ENCODE measurements at regions not wholly inside any gene's neighbourhood (a gene's known extent, or its start where the extent isn't known, plus 50 kb on each side); places are given as distances from the start of the nearest gene placed in this dataset.
A peak's percentile ranks its signal among the peaks of the same experiment; 100 is the strongest.
"Not testable (repeated sequence)": the region's sequence is repeated elsewhere in the genome, so short reads cannot be mapped to it uniquely, and the experiment has no call there.

GRCh38 chr3:195994343-195994742 is 86.0 kb upstream of the TNK2 start:
- H3K14ac ChIP-seq (ENCODE audit: insufficient read length); H2AK5ac ChIP-seq (ENCODE audit: low read depth, low read length); H4K20me1 ChIP-seq (replicated peaks in 1 of 2; ENCODE audit: control insufficient read depth in 1 of 2, insufficient read depth in 2 of 2, low read length in 2 of 2); H3K56ac ChIP-seq (replicated peaks; ENCODE audit: insufficient read length, low read depth, low read length); H3K4me3 ChIP-seq (ENCODE audit: extremely low read depth in 1 of 4, insufficient read depth in 2 of 4, low read depth in 3 of 4, low read length in 4 of 4); H3K4me2 ChIP-seq (ENCODE audit: insufficient read depth in 1 of 2, low read depth in 2 of 2, low read length in 2 of 2); H3K79me1 ChIP-seq (ENCODE audit: low read depth, low read length); FAIRE-seq; H3K27me3 ChIP-seq (replicated peaks in 1 of 4; ENCODE audit: control insufficient read depth in 3 of 4, extremely low read depth in 1 of 4, insufficient read depth in 3 of 4, low read length in 3 of 4); H2AFZ ChIP-seq (ENCODE audit: low read length); CTCF ChIA-PET (ENCODE audit: partially characterized antibody); H2BK15ac ChIP-seq (ENCODE audit: low read length); H4K91ac ChIP-seq (replicated peaks; ENCODE audit: insufficient read length, low read length); H3K36me3 ChIP-seq (ENCODE audit: control insufficient read depth in 2 of 4, insufficient read depth in 4 of 4, low read length in 3 of 4); H2BK20ac ChIP-seq (ENCODE audit: low read length); H4K8ac ChIP-seq (ENCODE audit: extremely low read depth, insufficient read depth, low read length); H2BK5ac ChIP-seq (ENCODE audit: low read depth, low read length); H3K23me2 ChIP-seq (ENCODE audit: low read depth, low read length); H2BK12ac ChIP-seq (ENCODE audit: low read depth, low read length); H3K23ac ChIP-seq (ENCODE audit: insufficient read length); H4K5ac ChIP-seq (ENCODE audit: insufficient read length, low read depth, low read length); H3K9me3 ChIP-seq (ENCODE audit: insufficient read depth in 2 of 2, low read depth in 1 of 2, low read length in 1 of 2); H3K18ac ChIP-seq (ENCODE audit: extremely low read depth, low read length); H2BK120ac ChIP-seq (replicated peaks; ENCODE audit: low read depth, low read length); H3K79me2 ChIP-seq (ENCODE audit: control insufficient read depth in 1 of 2, insufficient read depth in 2 of 2, low read length in 2 of 2); H3K4ac ChIP-seq (replicated peaks; ENCODE audit: insufficient read length, low read depth, low read length); H3K27ac ChIP-seq (ENCODE audit: low read depth, low read length); H3K4me1 ChIP-seq (replicated peaks in 1 of 4; ENCODE audit: control insufficient read depth in 3 of 4, insufficient read depth in 4 of 4, low read length in 3 of 4); POLR2A ChIA-PET (ENCODE audit: partially characterized antibody); H3K9ac ChIP-seq (replicated peaks in 1 of 4; ENCODE audit: extremely low read depth in 1 of 4, low read depth in 3 of 4, low read length in 3 of 4): not testable (repeated sequence)
- peak in 1 of 2 experiments; percentile 24; a peak in 2 of 4 replicates for TF ChIP-seq RAD21 (IDR thresholded peaks at IDR 0.05 in 1 of 2, conservative IDR thresholded peaks at IDR 0.05 in 1 of 2; ENCODE audit: low read depth in 2 of 2, low read length in 2 of 2)
- peak in 1 of 2 experiments; percentile 69 for DNase-seq (ENCODE audit: low read depth in 1 of 2, low spot score in 2 of 2)
- 28% methylated on average over 9 of the region's 14 CpGs; no CpG with 5 or more reads in 1 of the 2 experiments for WGBS, 2 experiments (ENCODE audit: extremely low coverage in 1 of 2, insufficient coverage in 1 of 2, insufficient read length in 1 of 2, insufficient replicate concordance in 2 of 2, low coverage in 1 of 2, low lambda C conversion rate in 2 of 2, missing lambda C conversion rate in 1 of 2)

GRCh38 chr3:195993671-195994070 is 85.3 kb upstream of the TNK2 start:
- POLR2A ChIA-PET (ENCODE audit: partially characterized antibody); H3K4me3 ChIP-seq (ENCODE audit: extremely low read depth in 1 of 4, insufficient read depth in 2 of 4, low read depth in 3 of 4, low read length in 4 of 4); H2BK120ac ChIP-seq (replicated peaks; ENCODE audit: low read depth, low read length); H2BK15ac ChIP-seq (ENCODE audit: low read length); H4K5ac ChIP-seq (ENCODE audit: insufficient read length, low read depth, low read length); H3K4me2 ChIP-seq (ENCODE audit: insufficient read depth in 1 of 2, low read depth in 2 of 2, low read length in 2 of 2); H3K79me1 ChIP-seq (ENCODE audit: low read depth, low read length); H2BK12ac ChIP-seq (ENCODE audit: low read depth, low read length); DNase-seq (ENCODE audit: low read depth in 1 of 2, low spot score in 2 of 2); H3K9ac ChIP-seq (replicated peaks in 1 of 4; ENCODE audit: extremely low read depth in 1 of 4, low read depth in 3 of 4, low read length in 3 of 4); H3K36me3 ChIP-seq (ENCODE audit: control insufficient read depth in 2 of 4, insufficient read depth in 4 of 4, low read length in 3 of 4); H3K4me1 ChIP-seq (replicated peaks in 1 of 4; ENCODE audit: control insufficient read depth in 3 of 4, insufficient read depth in 4 of 4, low read length in 3 of 4); H3K27ac ChIP-seq (ENCODE audit: low read depth, low read length); H4K20me1 ChIP-seq (replicated peaks in 1 of 2; ENCODE audit: control insufficient read depth in 1 of 2, insufficient read depth in 2 of 2, low read length in 2 of 2); H2AFZ ChIP-seq (ENCODE audit: low read length); H3K79me2 ChIP-seq (ENCODE audit: control insufficient read depth in 1 of 2, insufficient read depth in 2 of 2, low read length in 2 of 2); FAIRE-seq; H3K56ac ChIP-seq (replicated peaks; ENCODE audit: insufficient read length, low read depth, low read length); CTCF ChIA-PET (ENCODE audit: partially characterized antibody); H3K27me3 ChIP-seq (replicated peaks in 1 of 4; ENCODE audit: control insufficient read depth in 3 of 4, extremely low read depth in 1 of 4, insufficient read depth in 3 of 4, low read length in 3 of 4); H4K91ac ChIP-seq (replicated peaks; ENCODE audit: insufficient read length, low read length); H4K8ac ChIP-seq (ENCODE audit: extremely low read depth, insufficient read depth, low read length); H3K4ac ChIP-seq (replicated peaks; ENCODE audit: insufficient read length, low read depth, low read length); H2AK5ac ChIP-seq (ENCODE audit: low read depth, low read length); H3K23me2 ChIP-seq (ENCODE audit: low read depth, low read length); H3K9me3 ChIP-seq (ENCODE audit: insufficient read depth in 2 of 2, low read depth in 1 of 2, low read length in 1 of 2); H3K14ac ChIP-seq (ENCODE audit: insufficient read length); H3K18ac ChIP-seq (ENCODE audit: extremely low read depth, low read length); H3K23ac ChIP-seq (ENCODE audit: insufficient read length); H2BK5ac ChIP-seq (ENCODE audit: low read depth, low read length); H2BK20ac ChIP-seq (ENCODE audit: low read length): not testable (repeated sequence)
- 87% methylated on average over 8 of the region's 11 CpGs; no CpG with 5 or more reads in 1 of the 2 experiments for WGBS, 2 experiments (ENCODE audit: extremely low coverage in 1 of 2, insufficient coverage in 1 of 2, insufficient read length in 1 of 2, insufficient replicate concordance in 2 of 2, low coverage in 1 of 2, low lambda C conversion rate in 2 of 2, missing lambda C conversion rate in 1 of 2)

All from H1 (cell line).